GM12891 (cell line): ENCODE measurements at regions not wholly inside any gene's neighbourhood (a gene's known extent, or its start where the extent isn't known, plus 50 kb on each side); places are given as distances from the start of the nearest gene placed in this dataset.

Source experiments
- PAX5 ChIP-seq: IDR thresholded peaks from 2 replicates; pipeline ENCODE4 v1.6.1; 2011; ENCODE audit warnings: low read length, moderate library complexity, mild to moderate bottlenecking; ENCODE audit not compliant: insufficient read depth, severe bottlenecking
- POLR2A ChIP-seq: IDR thresholded peaks from 2 replicates; pipeline ENCODE4 v1.6.1; 2011; ENCODE audit warnings: low read depth, low read length, control low read depth
- POLR2AphosphoS5 ChIP-seq: IDR thresholded peaks from 2 replicates; pipeline ENCODE4 v1.6.1; 2011; ENCODE audit warnings: low read depth, low read length, control low read depth
- POU2F2 ChIP-seq: IDR thresholded peaks from 2 replicates; pipeline ENCODE4 v1.6.1; 2011; ENCODE audit warnings: low read depth, mild to moderate bottlenecking, control low read depth, low read length, moderate library complexity
- SPI1 ChIP-seq: IDR thresholded peaks from 2 replicates; pipeline ENCODE4 v1.6.1; 2011; ENCODE audit warnings: low read depth, low read length, control low read depth
- TAF1 ChIP-seq: IDR thresholded peaks from 2 replicates; pipeline ENCODE4 v1.6.1; 2011; ENCODE audit warnings: low read depth, low read length, control low read depth

- TF ChIP-seq POLR2A = no peak
- TF ChIP-seq TAF1 = no peak
- no peak for TF ChIP-seq POU2F2
- no peak for TF ChIP-seq PAX5
- TF ChIP-seq POLR2AphosphoS5 = no peak
- TF ChIP-seq SPI1 = no peak
Observed at GRCh38 chr2:212644195-212644837, 105.7 kb upstream of the ERBB4 start.
